Ishikawa (cell line): ENCODE measurements at regions not wholly inside any gene's neighbourhood (a gene's known extent, or its start where the extent isn't known, plus 50 kb on each side); places are given as distances from the start of the nearest gene placed in this dataset.

Experiments used
- CEBPB ChIP-seq: IDR thresholded peaks from 2 replicates; pipeline ENCODE4 v1.6.1; 2012
- CREB1 ChIP-seq: IDR thresholded peaks from 2 replicates; pipeline ENCODE4 v1.6.1; 2012; ENCODE audit warnings: low read depth
- EGR1 ChIP-seq: IDR thresholded peaks from 2 replicates; pipeline ENCODE4 v1.6.1; 2012
- EP300 ChIP-seq: IDR thresholded peaks from 2 replicates; pipeline ENCODE4 v1.6.1; 2012; ENCODE audit warnings: borderline replicate concordance
- NFIC ChIP-seq: IDR thresholded peaks from 2 replicates; pipeline ENCODE4 v1.6.1; 2012
- TCF12 ChIP-seq: IDR thresholded peaks from 2 replicates; pipeline ENCODE4 v1.6.1; 2012; ENCODE audit warnings: low read depth
- TEAD4 ChIP-seq: IDR thresholded peaks from 2 replicates; pipeline ENCODE4 v1.6.1; 2012
- ZBTB7A ChIP-seq: IDR thresholded peaks from 2 replicates; pipeline ENCODE4 v1.6.1; 2012; ENCODE audit warnings: low read depth
- TF ChIP-seq, protein P1 (sequence below): IDR thresholded peaks from 2 replicates; pipeline ENCODE4 v1.6.1; 2012; ENCODE audit warnings: low read depth, mild to moderate bottlenecking
- TF ChIP-seq, protein P2 (sequence below): IDR thresholded peaks from 2 replicates; pipeline ENCODE4 v1.6.1; 2012

DNA sequence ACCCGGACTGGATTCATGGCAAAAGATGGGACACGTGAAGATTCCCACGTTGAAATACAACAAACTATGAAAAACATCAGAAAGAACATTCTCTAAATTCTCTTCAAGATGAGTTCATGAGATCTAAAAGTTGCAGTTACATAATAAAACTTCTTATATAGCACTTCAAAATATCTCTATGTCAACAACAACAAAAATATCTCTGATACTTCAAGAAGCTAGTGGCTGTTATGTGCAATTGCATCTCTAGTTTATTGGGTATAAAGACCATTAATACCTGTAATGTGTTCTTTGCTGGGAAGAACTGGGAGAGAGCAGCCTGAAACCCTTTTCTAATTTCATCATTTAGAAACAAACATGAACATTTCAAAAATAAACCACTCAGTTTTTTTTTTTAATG, 69.2 kb upstream of the RGS6 start:
- TF ChIP-seq CEBPB (no peak), TEAD4 (no peak), TCF12 (no peak), CREB1 (no peak), EP300 (no peak), EGR1 (no peak), ZBTB7A (no peak), NFIC (no peak)
- TF ChIP-seq, protein P1, sequence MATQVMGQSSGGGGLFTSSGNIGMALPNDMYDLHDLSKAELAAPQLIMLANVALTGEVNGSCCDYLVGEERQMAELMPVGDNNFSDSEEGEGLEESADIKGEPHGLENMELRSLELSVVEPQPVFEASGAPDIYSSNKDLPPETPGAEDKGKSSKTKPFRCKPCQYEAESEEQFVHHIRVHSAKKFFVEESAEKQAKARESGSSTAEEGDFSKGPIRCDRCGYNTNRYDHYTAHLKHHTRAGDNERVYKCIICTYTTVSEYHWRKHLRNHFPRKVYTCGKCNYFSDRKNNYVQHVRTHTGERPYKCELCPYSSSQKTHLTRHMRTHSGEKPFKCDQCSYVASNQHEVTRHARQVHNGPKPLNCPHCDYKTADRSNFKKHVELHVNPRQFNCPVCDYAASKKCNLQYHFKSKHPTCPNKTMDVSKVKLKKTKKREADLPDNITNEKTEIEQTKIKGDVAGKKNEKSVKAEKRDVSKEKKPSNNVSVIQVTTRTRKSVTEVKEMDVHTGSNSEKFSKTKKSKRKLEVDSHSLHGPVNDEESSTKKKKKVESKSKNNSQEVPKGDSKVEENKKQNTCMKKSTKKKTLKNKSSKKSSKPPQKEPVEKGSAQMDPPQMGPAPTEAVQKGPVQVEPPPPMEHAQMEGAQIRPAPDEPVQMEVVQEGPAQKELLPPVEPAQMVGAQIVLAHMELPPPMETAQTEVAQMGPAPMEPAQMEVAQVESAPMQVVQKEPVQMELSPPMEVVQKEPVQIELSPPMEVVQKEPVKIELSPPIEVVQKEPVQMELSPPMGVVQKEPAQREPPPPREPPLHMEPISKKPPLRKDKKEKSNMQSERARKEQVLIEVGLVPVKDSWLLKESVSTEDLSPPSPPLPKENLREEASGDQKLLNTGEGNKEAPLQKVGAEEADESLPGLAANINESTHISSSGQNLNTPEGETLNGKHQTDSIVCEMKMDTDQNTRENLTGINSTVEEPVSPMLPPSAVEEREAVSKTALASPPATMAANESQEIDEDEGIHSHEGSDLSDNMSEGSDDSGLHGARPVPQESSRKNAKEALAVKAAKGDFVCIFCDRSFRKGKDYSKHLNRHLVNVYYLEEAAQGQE: no peak
- TF ChIP-seq, protein P2, sequence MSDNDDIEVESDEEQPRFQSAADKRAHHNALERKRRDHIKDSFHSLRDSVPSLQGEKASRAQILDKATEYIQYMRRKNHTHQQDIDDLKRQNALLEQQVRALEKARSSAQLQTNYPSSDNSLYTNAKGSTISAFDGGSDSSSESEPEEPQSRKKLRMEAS: no peak

DNA sequence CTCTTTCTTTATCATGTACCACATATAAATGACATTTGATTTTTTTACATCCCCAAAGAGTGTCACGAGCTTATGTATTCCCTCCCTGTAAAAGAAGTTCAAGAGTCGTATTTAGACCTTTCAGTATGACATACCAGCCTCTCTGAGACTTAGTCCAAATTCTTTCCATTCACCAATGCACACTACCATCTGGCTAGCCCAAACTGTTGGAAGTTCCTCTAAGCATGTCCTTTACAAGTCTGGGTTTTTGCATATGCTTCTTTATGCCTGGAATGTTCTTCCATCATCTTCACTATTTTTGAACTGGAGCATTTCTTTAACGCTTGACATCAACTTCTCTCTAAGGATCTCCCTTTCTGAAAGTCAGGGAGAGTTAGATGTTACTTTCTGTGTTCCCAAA, 68.5 kb upstream of the RGS6 start:
- no peak for TF ChIP-seq TEAD4
- TF ChIP-seq EP300: no peak
- no peak for TF ChIP-seq ZBTB7A
